ENCODE measurements at regions not wholly inside any gene's neighbourhood (a gene's known extent, or its start where the extent isn't known, plus 50 kb on each side); places are given as distances from the start of the nearest gene placed in this dataset.

DNA sequence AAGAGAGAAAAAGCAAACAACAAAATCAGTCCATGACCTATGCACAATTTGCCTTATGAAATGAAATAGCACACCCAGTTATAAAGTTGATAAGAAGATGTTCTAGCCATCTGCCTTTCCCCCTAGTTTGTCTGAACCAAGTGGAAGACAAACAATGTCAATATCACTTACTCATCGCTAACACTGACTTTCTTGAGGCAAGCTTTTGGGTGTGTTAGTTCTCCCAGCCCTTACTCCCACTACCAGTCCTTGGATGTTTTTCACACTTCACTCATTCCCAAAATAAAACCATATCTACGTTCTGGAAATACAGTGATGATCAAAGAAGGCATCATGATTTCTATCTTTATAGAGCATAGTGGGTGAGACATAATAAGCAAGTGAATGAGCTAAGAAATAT lies 393.8 kb downstream of the PCDH20 start:
- no peaks in the 10 kb centered on the region for H3K36me3 ChIP-seq
- no peak overlapping the region for H3K4me3 ChIP-seq
- no peaks in the 10 kb centered on the region for H3K27me3 ChIP-seq
- no peaks in the 10 kb centered on the region for H3K9me3 ChIP-seq
- DNase-seq, result no peak

DNA sequence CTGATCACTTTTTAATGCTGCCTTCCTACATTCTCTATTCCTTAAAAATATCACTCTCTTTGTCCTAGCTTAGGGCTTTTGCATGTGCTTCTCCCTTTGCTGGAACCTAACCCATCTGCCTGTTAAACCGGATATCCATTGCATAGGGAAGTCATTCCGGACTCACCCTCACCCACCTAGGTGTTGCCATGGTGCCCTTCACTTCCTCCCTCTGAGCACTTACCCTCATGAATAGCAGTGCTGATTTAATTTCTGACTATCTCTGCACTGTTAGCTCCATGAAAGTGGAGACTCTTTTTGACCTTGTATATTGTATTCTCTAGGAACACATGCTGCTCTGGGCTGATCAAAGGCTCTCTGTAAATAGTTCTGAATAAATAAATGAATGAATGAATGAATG lies 401.9 kb downstream of the PCDH20 start:
- no peaks in the 10 kb centered on the region for H3K27me3 ChIP-seq

DNA sequence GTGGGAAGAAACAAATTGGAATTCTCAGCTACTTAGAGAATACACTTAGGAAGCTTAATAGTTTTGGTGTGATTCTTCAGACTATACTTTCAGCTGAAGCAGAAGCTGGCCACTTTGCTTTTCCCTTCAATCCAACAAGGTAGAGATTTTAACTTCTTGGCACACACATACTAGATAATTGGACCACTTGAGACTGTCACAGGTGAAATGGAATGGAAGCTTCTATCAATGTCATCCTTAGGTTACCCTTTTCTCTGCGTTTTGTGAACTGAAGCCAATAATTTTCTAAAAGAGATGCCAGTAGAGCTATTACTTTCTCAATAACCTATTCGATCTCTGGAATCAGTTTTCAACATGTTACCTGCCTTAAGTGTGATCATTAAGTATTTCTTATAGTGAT lies 405.3 kb downstream of the PCDH20 start:
- H3K9me3 ChIP-seq, result no peaks in the 10 kb centered on the region
- no peaks in the 10 kb centered on the region for H3K27me3 ChIP-seq
- H3K36me3 ChIP-seq, result no peaks in the 10 kb centered on the region
- no peak overlapping the region for H3K4me3 ChIP-seq
- no peak for DNase-seq

More for the DNA sequence above, 401.9 kb downstream of the PCDH20 start:
- Histone ChIP-seq H3K9me3 (no peaks in the 10 kb centered on the region), H3K4me3 (no peak overlapping the region), H3K36me3 (no peaks in the 10 kb centered on the region)
- no peak for DNase-seq

DNA sequence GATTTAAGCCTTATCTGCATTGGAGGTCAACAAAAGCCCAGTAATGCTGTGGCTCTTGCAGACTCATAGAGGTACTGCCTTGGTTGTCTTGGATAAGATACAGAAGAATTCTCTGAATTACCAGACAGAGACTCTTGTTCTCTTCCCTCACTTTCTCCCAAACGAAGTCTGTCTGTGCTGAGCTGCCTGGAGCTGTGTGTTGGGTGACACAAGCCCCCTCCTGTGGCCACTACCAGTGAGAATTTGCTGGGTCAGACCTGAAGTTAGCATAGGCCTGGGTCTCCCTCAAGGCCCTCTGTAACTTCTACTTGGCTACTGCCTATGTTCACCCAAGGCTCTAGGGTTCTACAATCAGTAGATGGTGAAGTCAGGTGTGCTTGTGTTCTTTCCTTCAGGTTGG lies 413.0 kb downstream of the PCDH20 start:
- Histone ChIP-seq H3K27me3 (no peaks in the 10 kb centered on the region), H3K36me3 (no peaks in the 10 kb centered on the region), H3K4me3 (no peak overlapping the region), H3K9me3 (no peaks in the 10 kb centered on the region)
- DNase-seq, result no peak

DNA sequence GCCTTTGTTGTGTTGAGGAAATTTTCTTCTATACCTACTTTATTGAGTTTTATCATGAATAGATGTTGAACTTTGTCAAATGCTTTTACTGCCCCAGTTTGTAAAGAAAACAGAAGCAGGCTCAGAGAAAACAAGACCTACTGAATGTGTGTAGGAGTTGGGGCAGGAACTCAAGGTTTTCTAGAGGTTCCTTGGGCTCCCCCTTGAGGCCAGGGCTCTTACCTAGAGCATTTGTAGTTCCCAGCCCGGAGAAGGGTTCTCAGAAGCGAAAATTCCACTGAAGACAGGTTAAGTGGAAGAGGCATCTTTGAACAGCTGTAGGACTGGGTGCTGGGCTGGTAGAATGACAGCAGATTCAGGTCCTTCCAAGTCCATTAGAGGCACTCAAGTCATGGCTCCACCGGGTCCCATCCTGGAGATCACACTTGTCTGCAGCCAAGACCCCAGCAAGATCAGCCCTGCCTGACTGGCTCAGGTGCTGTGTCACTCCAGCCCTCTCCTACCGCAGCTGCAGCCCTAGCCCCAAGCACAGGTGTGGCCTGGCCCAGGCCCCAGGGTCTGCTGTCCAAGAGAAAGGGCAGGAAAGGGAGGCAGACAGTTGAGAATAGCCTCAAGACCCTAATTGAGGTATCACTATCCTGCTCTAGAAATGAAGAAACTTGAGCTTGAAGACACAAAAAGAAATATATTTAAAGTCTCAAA lies 425.5 kb downstream of the PCDH20 start:
- no peak for DNase-seq
- Histone ChIP-seq H3K27me3 (no peaks in the 10 kb centered on the region), H3K9me3 (no peaks in the 10 kb centered on the region), H3K4me3 (no peak overlapping the region), H3K36me3 (no peaks in the 10 kb centered on the region)

DNA sequence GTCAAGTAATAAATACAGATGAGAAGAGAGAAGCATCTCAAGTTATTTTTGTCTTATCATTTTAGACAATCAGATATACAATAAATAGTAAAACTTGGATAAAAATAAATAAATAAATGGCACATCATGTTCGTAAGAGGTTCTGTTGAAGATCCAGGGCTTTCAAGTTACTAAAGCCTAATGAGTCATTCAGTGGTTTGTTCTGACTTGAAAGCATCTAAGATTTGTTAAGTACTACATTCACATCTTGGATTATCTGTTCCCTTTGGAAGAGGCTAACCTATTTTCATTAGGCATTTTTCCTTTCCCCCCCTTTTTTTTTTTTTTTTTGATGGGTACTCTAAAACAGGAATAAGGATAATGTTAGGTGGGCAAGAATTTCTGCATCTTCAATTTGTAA lies 429.3 kb downstream of the PCDH20 start:
- DNase-seq, result no peak
- Histone ChIP-seq H3K4me3 (no peak overlapping the region), H3K36me3 (no peaks in the 10 kb centered on the region), H3K27me3 (no peaks in the 10 kb centered on the region), H3K9me3 (no peaks in the 10 kb centered on the region)

DNA sequence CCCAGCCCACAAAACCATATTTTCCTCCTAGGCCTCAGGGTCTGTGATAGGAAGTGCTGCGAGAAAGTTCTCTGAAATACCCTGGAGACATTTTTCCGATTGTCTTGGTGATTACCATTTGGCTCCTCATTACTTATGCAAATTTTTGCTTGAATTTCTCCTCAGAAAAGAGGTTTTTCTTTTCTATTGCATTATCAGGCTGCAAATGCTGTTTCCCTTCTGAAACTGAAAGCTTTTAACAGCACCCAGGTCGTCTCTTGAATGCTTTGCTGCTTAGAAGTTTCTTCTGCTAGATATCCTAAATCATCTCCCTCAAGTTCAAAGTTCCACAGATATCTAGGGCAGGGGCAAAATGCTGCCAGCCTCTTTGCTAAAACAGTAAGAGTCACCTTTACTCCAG lies 434.2 kb downstream of the PCDH20 start:
- no peaks in the 10 kb centered on the region for H3K9me3 ChIP-seq
- no peaks in the 10 kb centered on the region for H3K27me3 ChIP-seq
- no peaks in the 10 kb centered on the region for H3K36me3 ChIP-seq
- no peak overlapping the region for H3K4me3 ChIP-seq
- no peak for DNase-seq

DNA sequence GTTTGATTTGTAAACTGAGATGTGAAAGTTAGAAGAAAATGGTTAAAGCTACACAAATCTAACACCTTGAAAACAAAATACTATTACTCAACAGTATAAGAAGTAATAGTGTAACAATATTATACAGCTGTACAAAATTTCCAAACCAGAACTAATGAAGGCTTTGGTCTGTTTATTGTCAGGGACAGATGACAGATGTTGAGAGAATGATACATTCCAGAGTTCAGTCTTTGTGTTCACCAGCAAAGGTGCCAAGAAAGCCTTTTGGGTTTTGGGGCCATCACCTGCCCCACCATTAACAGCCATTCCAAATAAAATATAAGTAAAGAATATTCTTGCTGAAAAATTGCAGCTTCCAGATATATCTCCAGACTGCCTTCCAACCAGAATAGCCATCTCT lies 439.3 kb downstream of the PCDH20 start:
- Histone ChIP-seq H3K9me3 (no peaks in the 10 kb centered on the region), H3K36me3 (no peaks in the 10 kb centered on the region), H3K4me3 (no peak overlapping the region), H3K27me3 (no peaks in the 10 kb centered on the region)
- no peak for DNase-seq

DNA sequence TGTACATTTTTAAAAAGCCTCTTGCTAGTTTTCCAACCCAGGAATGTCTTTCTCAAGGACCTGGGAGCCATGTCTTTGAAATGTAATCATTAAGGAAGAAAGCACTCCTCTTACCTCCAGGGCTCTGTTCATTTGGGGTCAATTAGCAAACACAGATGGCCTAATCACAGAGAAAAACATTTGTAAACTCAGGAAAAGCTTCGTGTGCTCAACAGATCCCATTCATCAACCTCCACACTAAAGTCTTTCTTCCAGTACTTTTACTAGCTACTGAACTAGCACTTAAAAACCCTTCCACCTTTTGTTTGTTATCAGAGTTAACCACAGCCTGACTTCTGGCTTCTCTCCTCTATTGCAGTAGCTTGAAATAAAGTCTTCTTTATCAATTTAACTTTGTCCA lies 441.4 kb downstream of the PCDH20 start:
- H3K36me3 ChIP-seq, result no peaks in the 10 kb centered on the region
- no peaks in the 10 kb centered on the region for H3K27me3 ChIP-seq
- no peak for DNase-seq
- no peak overlapping the region for H3K4me3 ChIP-seq
- no peaks in the 10 kb centered on the region for H3K9me3 ChIP-seq

DNA sequence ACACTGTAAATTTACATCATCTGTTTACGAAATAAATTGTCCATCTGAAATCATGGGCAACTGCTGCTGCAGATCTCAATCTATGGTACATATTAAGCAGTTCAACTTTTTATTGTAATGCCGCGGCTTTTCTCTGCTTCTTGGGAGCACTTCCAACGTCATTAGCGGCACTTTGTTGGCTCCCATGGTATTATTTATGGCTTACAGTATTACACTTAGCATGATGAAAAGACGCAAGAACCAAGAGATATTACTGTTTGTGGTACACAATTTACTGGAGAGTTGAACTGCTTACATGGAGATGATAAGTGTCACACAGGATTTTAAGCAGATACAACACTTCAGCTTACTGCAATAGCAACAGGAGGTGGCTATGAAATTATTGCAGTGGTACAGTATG lies 442.1 kb downstream of the PCDH20 start:
- no peaks in the 10 kb centered on the region for H3K36me3 ChIP-seq
- H3K4me3 ChIP-seq, result no peak overlapping the region

DNA sequence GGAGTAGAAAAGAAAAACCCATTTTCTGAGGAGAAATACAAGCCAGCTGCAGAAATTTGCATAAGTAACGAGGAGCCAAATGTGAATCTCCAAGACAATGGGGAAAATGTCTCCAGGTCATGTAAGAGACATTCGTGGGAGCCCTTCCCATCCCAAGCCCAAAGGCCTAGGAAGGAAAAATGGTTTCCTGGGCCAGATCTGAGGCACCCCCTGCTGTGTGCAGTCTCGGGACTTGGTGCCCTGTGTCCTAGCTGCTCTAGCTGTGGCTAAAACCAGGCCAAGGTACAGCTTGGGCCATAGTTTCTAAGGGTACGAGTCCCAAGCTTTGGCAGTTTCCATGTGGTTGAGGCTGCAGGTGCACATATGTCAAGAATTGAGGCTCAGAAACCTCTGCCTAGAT lies 444.9 kb downstream of the PCDH20 start:
- no peaks in the 10 kb centered on the region for H3K9me3 ChIP-seq
- no peak for DNase-seq
- no peak overlapping the region for H3K4me3 ChIP-seq
- H3K36me3 ChIP-seq, result no peaks in the 10 kb centered on the region
- H3K27me3 ChIP-seq, result no peaks in the 10 kb centered on the region

More for the DNA sequence above, 442.1 kb downstream of the PCDH20 start:
- DNase-seq, result no peak
- H3K27me3 ChIP-seq, result no peaks in the 10 kb centered on the region
- H3K9me3 ChIP-seq, result no peaks in the 10 kb centered on the region

DNA sequence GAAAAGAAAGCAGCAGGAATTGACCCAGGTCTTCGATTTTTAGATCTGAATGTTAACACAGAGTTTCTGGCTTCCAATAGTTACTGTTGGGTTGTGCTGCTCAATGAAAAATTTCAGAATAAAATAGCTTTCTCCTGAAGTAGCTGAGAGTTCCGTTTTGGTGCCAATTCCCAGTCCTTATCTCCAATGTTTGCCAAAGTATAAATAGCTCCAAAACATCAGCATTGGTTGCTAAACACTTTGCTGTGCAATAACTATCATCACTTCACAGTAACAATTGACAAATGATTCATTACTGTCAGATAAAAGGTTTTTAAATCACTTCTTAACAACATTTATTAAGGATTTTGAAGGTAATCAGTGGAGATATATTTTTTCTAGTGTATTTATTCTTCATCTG lies 446.0 kb downstream of the PCDH20 start:
- H3K36me3 ChIP-seq, result no peaks in the 10 kb centered on the region
- no peak overlapping the region for H3K4me3 ChIP-seq
- no peak for DNase-seq
- H3K27me3 ChIP-seq, result no peaks in the 10 kb centered on the region
- H3K9me3 ChIP-seq, result no peaks in the 10 kb centered on the region

DNA sequence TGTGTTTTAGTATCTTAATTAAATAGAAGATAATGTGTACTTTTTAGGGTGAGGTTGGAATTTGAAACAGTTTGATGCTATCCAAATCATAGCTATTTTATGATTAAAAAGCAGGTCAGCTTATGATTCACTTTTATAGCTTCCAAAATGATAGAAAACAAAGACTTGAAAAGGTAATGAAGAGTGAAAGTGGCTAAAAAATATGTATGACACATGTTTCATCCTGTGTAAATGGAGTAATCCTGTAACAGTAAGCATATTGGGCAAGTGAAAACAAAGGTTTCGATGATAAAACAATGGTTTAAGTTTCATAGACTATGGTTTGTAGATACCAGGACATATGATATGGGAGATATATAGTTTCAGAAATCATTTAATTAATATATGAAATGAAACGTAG lies 456.2 kb downstream of the PCDH20 start:
- H3K9me3 ChIP-seq, result no peaks in the 10 kb centered on the region
- no peak overlapping the region for H3K4me3 ChIP-seq
- H3K36me3 ChIP-seq, result no peaks in the 10 kb centered on the region
- DNase-seq, result no peak
- no peaks in the 10 kb centered on the region for H3K27me3 ChIP-seq

DNA sequence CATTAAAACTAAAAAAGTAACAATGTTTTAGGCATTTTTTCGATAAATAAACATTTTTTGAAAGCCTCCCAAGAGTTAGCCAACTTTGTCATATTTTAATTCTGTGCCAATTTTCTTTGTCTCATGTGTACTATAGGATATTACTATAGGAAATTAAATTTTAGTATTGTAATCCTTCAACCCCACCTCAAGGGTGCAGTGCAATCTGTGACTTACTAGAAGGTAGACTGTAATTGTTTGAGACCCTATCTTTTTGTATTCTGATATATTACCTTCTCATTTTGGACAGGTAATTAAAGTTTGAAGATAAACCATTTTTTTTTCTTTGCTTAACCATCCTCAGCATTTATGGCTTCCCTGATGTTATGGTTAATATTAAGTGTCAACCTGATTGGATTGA lies 457.8 kb downstream of the PCDH20 start:
- Histone ChIP-seq H3K36me3 (no peaks in the 10 kb centered on the region), H3K4me3 (no peak overlapping the region), H3K9me3 (no peaks in the 10 kb centered on the region), H3K27me3 (no peaks in the 10 kb centered on the region)
- no peak for DNase-seq

DNA sequence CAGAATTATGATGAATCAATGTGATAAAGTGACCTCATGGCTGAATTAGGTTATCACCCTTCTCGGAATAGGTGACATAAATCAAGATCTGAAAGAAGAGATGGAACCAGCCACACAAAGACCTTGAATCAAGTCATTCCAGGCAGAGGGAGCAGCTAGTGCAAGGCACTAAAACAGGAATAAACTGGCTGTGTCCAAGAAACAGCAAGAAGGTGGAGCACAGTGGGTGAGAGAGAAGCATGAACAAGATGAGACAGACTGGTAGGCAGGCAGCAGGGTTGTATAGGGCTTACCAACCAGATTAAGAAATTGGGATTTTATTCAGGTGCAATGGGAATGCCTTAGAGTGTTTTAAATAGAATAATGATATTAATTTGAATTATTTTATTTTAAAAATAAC lies 470.3 kb downstream of the PCDH20 start:
- no peak overlapping the region for H3K4me3 ChIP-seq
- no peaks in the 10 kb centered on the region for H3K9me3 ChIP-seq
- no peaks in the 10 kb centered on the region for H3K27me3 ChIP-seq
- no peak for DNase-seq
- no peaks in the 10 kb centered on the region for H3K36me3 ChIP-seq

DNA sequence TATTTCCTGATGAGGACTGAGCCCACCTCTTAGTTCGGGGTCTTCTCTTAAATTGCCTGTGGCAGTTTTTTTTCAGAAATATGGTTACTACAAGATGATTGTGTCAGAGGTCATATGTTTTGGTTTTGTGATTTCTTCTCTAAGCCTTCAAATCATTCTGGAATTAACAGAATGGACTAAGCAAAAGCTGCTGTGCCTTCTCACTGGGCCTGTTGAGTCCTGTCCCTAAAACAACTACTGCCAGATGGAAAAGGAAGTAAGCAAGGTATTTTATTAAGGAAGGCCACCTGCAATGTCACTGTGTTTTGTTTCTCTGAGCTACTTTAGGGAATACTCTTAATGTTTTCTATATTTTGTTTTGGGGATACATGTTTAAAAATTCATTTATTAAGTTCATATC lies 470.8 kb downstream of the PCDH20 start:
- Histone ChIP-seq H3K4me3 (no peak overlapping the region), H3K27me3 (no peaks in the 10 kb centered on the region), H3K36me3 (no peaks in the 10 kb centered on the region), H3K9me3 (no peaks in the 10 kb centered on the region)
- no peak for DNase-seq

DNA sequence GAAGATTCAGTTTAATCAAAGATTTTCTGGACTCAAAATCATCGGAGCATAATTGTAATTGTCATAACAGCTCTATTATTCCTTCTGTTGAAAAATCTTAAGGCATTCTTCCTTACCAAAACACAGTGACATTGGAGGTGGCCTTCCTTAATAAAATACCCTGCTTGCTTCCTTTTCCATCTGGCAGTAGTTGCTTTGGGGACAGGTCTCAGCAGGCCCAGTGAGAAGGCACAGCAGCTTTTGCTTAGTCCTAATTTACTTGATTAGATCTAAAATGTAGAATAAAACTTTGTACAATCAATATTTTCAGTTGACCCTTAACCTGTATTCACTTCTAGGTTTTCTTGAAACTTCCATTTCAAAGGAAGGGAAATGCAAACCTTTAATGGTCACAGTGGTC lies 471.6 kb downstream of the PCDH20 start:
- Histone ChIP-seq H3K9me3 (no peaks in the 10 kb centered on the region), H3K36me3 (no peaks in the 10 kb centered on the region), H3K27me3 (no peaks in the 10 kb centered on the region), H3K4me3 (no peak overlapping the region)
- DNase-seq, result no peak

DNA sequence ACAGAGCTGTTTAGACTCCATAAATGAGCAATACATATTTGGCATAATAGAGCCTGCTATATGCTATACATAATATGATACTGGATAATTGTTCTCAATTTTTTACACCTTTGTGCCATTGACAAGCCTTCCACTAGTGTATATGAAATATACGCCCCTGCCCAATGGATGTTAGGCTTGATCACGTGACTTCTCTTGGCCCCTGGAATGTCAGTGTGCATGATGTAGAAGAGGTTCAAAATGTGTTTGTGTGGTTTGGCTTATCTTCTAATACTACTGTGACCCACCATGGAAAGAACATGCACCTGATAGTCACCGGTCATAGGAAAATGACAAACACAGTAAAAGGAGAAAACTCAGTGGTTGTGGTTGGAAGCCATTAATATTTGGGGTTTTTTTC lies 479.4 kb downstream of the PCDH20 start:
- Histone ChIP-seq H3K9me3 (no peaks in the 10 kb centered on the region), H3K4me3 (no peak overlapping the region), H3K27me3 (no peaks in the 10 kb centered on the region), H3K36me3 (no peaks in the 10 kb centered on the region)
- no peak for DNase-seq

DNA sequence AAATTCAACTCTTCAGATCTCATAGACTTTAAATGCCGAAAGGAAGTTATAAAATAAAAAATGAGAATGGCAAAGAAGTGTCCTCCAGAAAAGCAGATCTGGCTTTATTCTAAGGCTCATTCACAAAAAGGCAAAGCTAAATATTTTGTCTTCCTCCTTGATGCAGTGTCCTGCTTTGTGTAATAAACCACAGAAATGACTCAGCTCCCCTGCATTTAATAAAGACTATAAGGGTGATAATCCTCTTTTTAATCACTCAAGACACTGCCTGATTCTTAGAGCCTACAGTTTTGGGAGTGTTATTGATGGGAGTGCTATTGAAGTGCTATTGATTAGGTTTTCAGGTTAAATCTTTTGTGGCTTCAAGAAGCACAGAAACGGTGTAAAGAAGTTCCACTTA lies 482.0 kb downstream of the PCDH20 start:
- no peak for DNase-seq
- Histone ChIP-seq H3K36me3 (no peaks in the 10 kb centered on the region), H3K4me3 (no peak overlapping the region), H3K9me3 (no peaks in the 10 kb centered on the region), H3K27me3 (no peaks in the 10 kb centered on the region)
